ENCODE measurements at regions not wholly inside any gene's neighbourhood (a gene's known extent, or its start where the extent isn't known, plus 50 kb on each side); places are given as distances from the start of the nearest gene placed in this dataset.
"Not testable (repeated sequence)": the region's sequence is repeated elsewhere in the genome, so short reads cannot be mapped to it uniquely, and the experiment has no call there.

- TF ChIP-seq, protein P1, sequence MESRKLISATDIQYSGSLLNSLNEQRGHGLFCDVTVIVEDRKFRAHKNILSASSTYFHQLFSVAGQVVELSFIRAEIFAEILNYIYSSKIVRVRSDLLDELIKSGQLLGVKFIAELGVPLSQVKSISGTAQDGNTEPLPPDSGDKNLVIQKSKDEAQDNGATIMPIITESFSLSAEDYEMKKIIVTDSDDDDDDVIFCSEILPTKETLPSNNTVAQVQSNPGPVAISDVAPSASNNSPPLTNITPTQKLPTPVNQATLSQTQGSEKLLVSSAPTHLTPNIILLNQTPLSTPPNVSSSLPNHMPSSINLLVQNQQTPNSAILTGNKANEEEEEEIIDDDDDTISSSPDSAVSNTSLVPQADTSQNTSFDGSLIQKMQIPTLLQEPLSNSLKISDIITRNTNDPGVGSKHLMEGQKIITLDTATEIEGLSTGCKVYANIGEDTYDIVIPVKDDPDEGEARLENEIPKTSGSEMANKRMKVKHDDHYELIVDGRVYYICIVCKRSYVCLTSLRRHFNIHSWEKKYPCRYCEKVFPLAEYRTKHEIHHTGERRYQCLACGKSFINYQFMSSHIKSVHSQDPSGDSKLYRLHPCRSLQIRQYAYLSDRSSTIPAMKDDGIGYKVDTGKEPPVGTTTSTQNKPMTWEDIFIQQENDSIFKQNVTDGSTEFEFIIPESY (IDR thresholded peaks at IDR 0.05), result no peak
- TF ChIP-seq RBBP5 (conservative IDR thresholded peaks at IDR 0.05) (no peak), MEF2A (IDR thresholded peaks at IDR 0.05; ENCODE audit: insufficient read depth, low read depth, low read length) (no peak)
Measured at GRCh38 chr4:77451530-77451929, 154.1 kb upstream of the CXCL13 start (continued).

DNA sequence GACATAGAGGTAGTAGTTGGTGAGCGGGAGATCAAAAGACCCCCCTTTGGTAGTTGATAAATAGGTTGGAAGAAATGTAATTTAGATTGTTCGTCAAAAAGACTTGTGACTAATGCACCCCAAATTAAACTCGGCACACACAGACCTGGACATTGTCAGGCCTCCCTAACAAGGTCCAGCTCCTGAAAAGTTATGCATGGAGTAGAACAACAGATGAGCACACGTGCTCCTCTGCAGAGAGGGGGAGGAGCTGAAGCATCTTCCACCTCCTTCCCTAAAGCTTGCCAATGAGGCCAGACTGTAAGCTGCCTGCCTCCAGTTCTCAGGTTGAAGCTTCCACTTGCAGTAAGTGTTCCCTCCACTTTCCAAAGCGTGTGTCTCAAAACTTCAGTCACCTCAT lies 153.5 kb upstream of the CXCL13 start:
- DNase-seq (ENCODE audit: low read depth, low spot score); H3K27me3 ChIP-seq (replicated peaks in 1 of 2; ENCODE audit: control insufficient read depth in 2 of 2, insufficient read depth in 2 of 2, low read length in 1 of 2); H3K4me1 ChIP-seq (ENCODE audit: control insufficient read depth, insufficient read depth, low read length); H4K20me1 ChIP-seq (ENCODE audit: control insufficient read depth, insufficient read depth); H3K36me3 ChIP-seq (ENCODE audit: control insufficient read depth in 2 of 2, insufficient read depth in 2 of 2, low read length in 1 of 2); RAD21 ChIA-PET (ENCODE audit: unreplicated experiment); H3K9me3 ChIP-seq (replicated peaks; ENCODE audit: control insufficient read depth, insufficient read depth, low read length); H3K9ac ChIP-seq (ENCODE audit: control insufficient read depth, insufficient read depth, low read length); H3K4me3 ChIP-seq; ATAC-seq; POLR2A ChIA-PET; FAIRE-seq; H2AFZ ChIP-seq (ENCODE audit: control insufficient read depth, low read depth, low read length); in situ Hi-C loops (cut with MboI); H3K27ac ChIP-seq (ENCODE audit: control insufficient read depth, insufficient read depth); H3K79me2 ChIP-seq (ENCODE audit: control insufficient read depth, insufficient read depth, low read length); H3K4me2 ChIP-seq (ENCODE audit: control insufficient read depth, insufficient read depth); BruUV-seq (replicated peaks): not testable (repeated sequence)
- 31% methylated on average over 4 of the region's 5 CpGs for WGBS (ENCODE audit: insufficient coverage, insufficient replicate concordance, low lambda C conversion rate, missing lambda C conversion rate)
- intact Hi-C loops (cut with micrococcal nuclease; ENCODE audit: unreplicated experiment), result loop anchor here (5.0 kb wide), 1 partner anchor 115 kb away; no protein-coding TSS in a partner anchor
- ChIA-PET SMC1A (ENCODE audit: uncharacterized antibody, unreplicated experiment) (interaction anchor here (1.5 kb wide), 1 partner anchor 18 kb away, joined by 4 read pairs; no protein-coding TSS in a partner anchor), CTCF (interaction anchor here (1.1 kb wide), 1 partner anchor 13 kb away, joined by 3 read pairs; no protein-coding TSS in a partner anchor)

- ATAC-seq, result no peak
- Histone ChIP-seq H3K4me1 (ENCODE audit: control insufficient read depth, insufficient read depth, low read length) (no peaks in the 10 kb centered on the region), H4K20me1 (ENCODE audit: control insufficient read depth, insufficient read depth) (no peaks in the 10 kb centered on the region), H3K27ac (ENCODE audit: control insufficient read depth, insufficient read depth) (no peak overlapping the region), H3K79me2 (ENCODE audit: control insufficient read depth, insufficient read depth, low read length) (no peaks in the 10 kb centered on the region), H3K9me3 (replicated peaks; ENCODE audit: control insufficient read depth, insufficient read depth, low read length) (no peaks in the 10 kb centered on the region), H3K4me2 (ENCODE audit: control insufficient read depth, insufficient read depth) (no peak overlapping the region), H3K36me3 (ENCODE audit: control insufficient read depth in 2 of 2, insufficient read depth in 2 of 2, low read length in 1 of 2) (no peaks in the 10 kb centered on the region), H3K4me3 (no peak overlapping the region), H3K9ac (ENCODE audit: control insufficient read depth, insufficient read depth, low read length) (no peak overlapping the region), H2AFZ (ENCODE audit: control insufficient read depth, low read depth, low read length) (no peak overlapping the region), H3K27me3 (replicated peaks in 1 of 2; ENCODE audit: control insufficient read depth in 2 of 2, insufficient read depth in 2 of 2, low read length in 1 of 2) (no peaks in the 10 kb centered on the region; a peak in 1 of 4 replicates)
- CTCF ChIA-PET, result interaction anchor here (1.0 kb wide), 1 partner anchor 147 kb away, joined by 3 read pairs; no protein-coding TSS in a partner anchor
- BruUV-seq (replicated peaks), result no TSS peak
- no peak for FAIRE-seq
- TF ChIP-seq SPI1 (IDR thresholded peaks at IDR 0.05; ENCODE audit: borderline replicate concordance, insufficient read depth, low read depth, low read length) (no peak), EP300 (IDR thresholded peaks at IDR 0.05; ENCODE audit: borderline replicate concordance in 1 of 2, control insufficient read depth in 1 of 2, low read depth in 2 of 2, low read length in 2 of 2) (no peak), CEBPB (IDR thresholded peaks at IDR 0.05; ENCODE audit: borderline replicate concordance in 1 of 2, low read depth in 2 of 2, low read length in 2 of 2) (no peak), ATF3 (IDR thresholded peaks at IDR 0.05; ENCODE audit: borderline replicate concordance, extremely low read depth, low read depth, low read length) (no peak), NFYB (IDR thresholded peaks at IDR 0.05; ENCODE audit: insufficient read depth, low read depth, low read length) (no peak)
- in situ Hi-C loops (cut with MboI), result no loop called here
- RAD21 ChIA-PET (ENCODE audit: unreplicated experiment), result interaction anchor here (1.2 kb wide), 1 partner anchor 148 kb away, joined by 3 read pairs; no protein-coding TSS in a partner anchor
- intact Hi-C loops (cut with micrococcal nuclease; ENCODE audit: unreplicated experiment), result loop anchor here (5.0 kb wide), 1 partner anchor 113 kb away; no protein-coding TSS in a partner anchor
- SMC1A ChIA-PET (ENCODE audit: uncharacterized antibody, unreplicated experiment), result no interaction called here
- POLR2A ChIA-PET, result no interaction called here
- DNase-seq (ENCODE audit: low read depth, low spot score), result no peak
- 0% methylated on average over 1 of the region's 1 CpG for WGBS (ENCODE audit: insufficient coverage, insufficient replicate concordance, low lambda C conversion rate, missing lambda C conversion rate)
Measured at GRCh38 chr4:77453911-77454310, 151.7 kb upstream of the CXCL13 start.

Data from GM12878 (cell line).